Liver (tissue), 8 donors: ENCODE measurements at regions not wholly inside any gene's neighbourhood (a gene's known extent, or its start where the extent isn't known, plus 50 kb on each side); places are given as distances from the start of the nearest gene placed in this dataset.

ENCODE experiments used
- DNase-seq: peaks from one replicate; pipeline ENCODE4 v3.0.0-alpha.2; 2017; ENCODE audit warnings: low spot score
- H3K27ac ChIP-seq, 2 donors: one replicate each; pipeline ENCODE4 v1.7.0; 2013; ENCODE audit warnings: inconsistent platforms in 2 of 2, low read length in 2 of 2, control low read depth in 1 of 2, low read depth in 1 of 2, mild to moderate bottlenecking in 1 of 2
- H3K27me3 ChIP-seq, 4 donors: one replicate each; pipeline versions ENCODE4 v1.6.1 to v1.7.0; 2013; ENCODE audit warnings: low read length in 3 of 4, inconsistent platforms in 1 of 4, mild to moderate bottlenecking in 1 of 4, moderate library complexity in 1 of 4; ENCODE audit not compliant: control insufficient read depth in 4 of 4, insufficient read depth in 4 of 4
- H3K36me3 ChIP-seq, 4 donors: one replicate each; pipeline versions ENCODE4 v1.6.1 to v1.7.0; 2013; ENCODE audit warnings: low read length in 3 of 4, mild to moderate bottlenecking in 3 of 4, low read depth in 1 of 4, moderate library complexity in 1 of 4; ENCODE audit not compliant: control insufficient read depth in 4 of 4, insufficient read depth in 3 of 4
- H3K4me1 ChIP-seq, 4 donors: one replicate each; pipeline versions ENCODE4 v1.6.1 to v1.7.0; 2013; ENCODE audit warnings: low read length in 3 of 4, mild to moderate bottlenecking in 3 of 4, moderate library complexity in 1 of 4; ENCODE audit not compliant: control insufficient read depth in 4 of 4, insufficient read depth in 4 of 4
- H3K4me3 ChIP-seq, 3 donors: one replicate each; pipeline versions ENCODE4 v1.6.1 to v1.7.0; 2013; ENCODE audit warnings: low read length in 3 of 3, control low read depth in 1 of 3, low read depth in 1 of 3, mild to moderate bottlenecking in 1 of 3
- H3K9ac ChIP-seq, 2 donors: one replicate each; pipeline ENCODE4 v1.7.0; 2013; ENCODE audit warnings: low read length in 2 of 2, mild to moderate bottlenecking in 2 of 2, moderate library complexity in 2 of 2, control low read depth in 1 of 2, low read depth in 1 of 2
- H3K9me3 ChIP-seq, 4 donors: one replicate each; pipeline versions ENCODE4 v1.6.1 to v1.7.0; 2013; ENCODE audit warnings: low read length in 3 of 4; ENCODE audit not compliant: control insufficient read depth in 4 of 4
- CTCF ChIP-seq: fragments of 150-350 bp; IDR thresholded peaks from 2 replicates; pipeline ENCODE4 v1.5.1; 2017; ENCODE audit warnings: improper control_type of control experiment, low read depth, low read length; ENCODE audit not compliant: missing input control
- EGR1 ChIP-seq, 2 donors: IDR thresholded peaks; 2 replicates each; pipeline ENCODE4 v1.6.1; 2016 to 2018; ENCODE audit warnings: antibody characterized with exemption in 2 of 2, low read depth in 2 of 2
- FOXA1 ChIP-seq: IDR thresholded peaks from 2 replicates; pipeline ENCODE4 v1.6.1; 2016; ENCODE audit warnings: antibody characterized with exemption
- FOXA2 ChIP-seq: IDR thresholded peaks from 2 replicates; pipeline ENCODE4 v1.6.1; 2016; ENCODE audit warnings: antibody characterized with exemption
- GABPA ChIP-seq, 2 donors: IDR thresholded peaks in 1 of 2; conservative IDR thresholded peaks in 1 of 2; 2 replicates each; pipeline ENCODE4 v1.6.1; 2016; ENCODE audit warnings: antibody characterized with exemption in 2 of 2, mild to moderate bottlenecking in 1 of 2, moderate library complexity in 1 of 2
- HNF4A ChIP-seq, 2 donors: conservative IDR thresholded peaks; 2 replicates each; pipeline ENCODE4 v1.6.1; 2016; ENCODE audit warnings: antibody characterized with exemption in 2 of 2, mild to moderate bottlenecking in 2 of 2
- HNF4G ChIP-seq: IDR thresholded peaks from 2 replicates; pipeline ENCODE4 v1.6.1; 2016; ENCODE audit warnings: antibody characterized with exemption
- JUND ChIP-seq, 2 donors: IDR thresholded peaks; 2 replicates each; pipeline ENCODE4 v1.6.1; 2016; ENCODE audit warnings: antibody characterized with exemption in 2 of 2
- NR2F2 ChIP-seq: IDR thresholded peaks from 2 replicates; pipeline ENCODE4 v1.6.1; 2016; ENCODE audit warnings: antibody characterized with exemption
- RAD21 ChIP-seq, 2 donors: IDR thresholded peaks; 2 replicates each; pipeline ENCODE4 v1.6.1; 2016; ENCODE audit warnings: antibody characterized with exemption in 2 of 2, mild to moderate bottlenecking in 2 of 2
- REST ChIP-seq: IDR thresholded peaks from 2 replicates; pipeline ENCODE4 v1.6.1; 2016; ENCODE audit warnings: antibody characterized with exemption, mild to moderate bottlenecking
- SP1 ChIP-seq: IDR thresholded peaks from 2 replicates; pipeline ENCODE4 v1.6.1; 2018; ENCODE audit warnings: antibody characterized with exemption, mild to moderate bottlenecking
- TAF1 ChIP-seq: conservative IDR thresholded peaks from 2 replicates; pipeline ENCODE4 v1.6.1; 2016; ENCODE audit warnings: antibody characterized with exemption, mild to moderate bottlenecking
- YY1 ChIP-seq: IDR thresholded peaks from 2 replicates; pipeline ENCODE4 v1.6.1; 2016; ENCODE audit warnings: antibody characterized with exemption, mild to moderate bottlenecking
- ZBTB33 ChIP-seq: IDR thresholded peaks from 2 replicates; pipeline ENCODE4 v1.6.1; 2016; ENCODE audit warnings: antibody characterized with exemption
- WGBS: extraction: QIAGEN DNeasy Blood & Tissue Kit; methylation state at CpG from one replicate; pipeline ENCODE4 v1.1.7; 2013; 5-methylcytosine and 5-hydroxymethylcytosine counted together
- TF ChIP-seq, protein P1 (sequence below): IDR thresholded peaks from 2 replicates; pipeline ENCODE4 v1.6.1; 2016; ENCODE audit warnings: antibody characterized with exemption
- TF ChIP-seq, protein P2 (sequence below): IDR thresholded peaks from 2 replicates; pipeline ENCODE4 v1.6.1; 2016; ENCODE audit warnings: antibody characterized with exemption
- donor health status: healthy.
- donor health status: healthy.
- donor health status: healthy.
- donor health status: healthy.
- donor health status: healthy.

- peaks cover 0 to 3% (median 1%) of the 10 kb centered on the region in 4 donors for H3K9me3 ChIP-seq
- no peak overlapping the region for H3K4me3 ChIP-seq
- TF ChIP-seq, protein P1, sequence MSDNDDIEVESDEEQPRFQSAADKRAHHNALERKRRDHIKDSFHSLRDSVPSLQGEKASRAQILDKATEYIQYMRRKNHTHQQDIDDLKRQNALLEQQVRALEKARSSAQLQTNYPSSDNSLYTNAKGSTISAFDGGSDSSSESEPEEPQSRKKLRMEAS: no peak
- TF ChIP-seq TAF1 (no peak), GABPA (IDR thresholded peaks at IDR 0.05 in 1 of 2, conservative IDR thresholded peaks at IDR 0.05 in 1 of 2) (no peak), HNF4A (conservative IDR thresholded peaks at IDR 0.05) (no peak), RAD21 (IDR thresholded peaks at IDR 0.05) (no peak), HNF4G (no peak), FOXA2 (no peak), YY1 (no peak)
- 85% methylated on average over 3 of the region's 3 CpGs for WGBS
- H3K4me1 ChIP-seq: no peaks in the 10 kb centered on the region
- no peak overlapping the region for H3K9ac ChIP-seq
- no peak for DNase-seq
- no peaks in the 10 kb centered on the region for H3K27me3 ChIP-seq
- no peaks in the 10 kb centered on the region for H3K36me3 ChIP-seq
- H3K27ac ChIP-seq: no peak overlapping the region
Observed at GRCh38 chr15:87667643-87668042, 588.9 kb downstream of the NTRK3 start.

GRCh38 chr15:87662575-87662974 lies 594.0 kb downstream of the NTRK3 start:
- H3K27ac ChIP-seq: no peak overlapping the region
- no peak for DNase-seq
- no peaks in the 10 kb centered on the region for H3K27me3 ChIP-seq
- WGBS: 83% methylated on average over 6 of the region's 6 CpGs
- no peaks in the 10 kb centered on the region for H3K4me1 ChIP-seq
- TF ChIP-seq NR2F2 (no peak), SP1 (no peak), YY1 (no peak)
- TF ChIP-seq, protein P1: no peak
- TF ChIP-seq, protein P2, sequence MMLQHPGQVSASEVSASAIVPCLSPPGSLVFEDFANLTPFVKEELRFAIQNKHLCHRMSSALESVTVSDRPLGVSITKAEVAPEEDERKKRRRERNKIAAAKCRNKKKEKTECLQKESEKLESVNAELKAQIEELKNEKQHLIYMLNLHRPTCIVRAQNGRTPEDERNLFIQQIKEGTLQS: no peak
- H3K4me3 ChIP-seq: no peak overlapping the region
- H3K9me3 ChIP-seq: peaks cover 0 to 3% (median 1%) of the 10 kb centered on the region in 4 donors
- H3K36me3 ChIP-seq: no peaks in the 10 kb centered on the region
- H3K9ac ChIP-seq: no peak overlapping the region

DNA sequence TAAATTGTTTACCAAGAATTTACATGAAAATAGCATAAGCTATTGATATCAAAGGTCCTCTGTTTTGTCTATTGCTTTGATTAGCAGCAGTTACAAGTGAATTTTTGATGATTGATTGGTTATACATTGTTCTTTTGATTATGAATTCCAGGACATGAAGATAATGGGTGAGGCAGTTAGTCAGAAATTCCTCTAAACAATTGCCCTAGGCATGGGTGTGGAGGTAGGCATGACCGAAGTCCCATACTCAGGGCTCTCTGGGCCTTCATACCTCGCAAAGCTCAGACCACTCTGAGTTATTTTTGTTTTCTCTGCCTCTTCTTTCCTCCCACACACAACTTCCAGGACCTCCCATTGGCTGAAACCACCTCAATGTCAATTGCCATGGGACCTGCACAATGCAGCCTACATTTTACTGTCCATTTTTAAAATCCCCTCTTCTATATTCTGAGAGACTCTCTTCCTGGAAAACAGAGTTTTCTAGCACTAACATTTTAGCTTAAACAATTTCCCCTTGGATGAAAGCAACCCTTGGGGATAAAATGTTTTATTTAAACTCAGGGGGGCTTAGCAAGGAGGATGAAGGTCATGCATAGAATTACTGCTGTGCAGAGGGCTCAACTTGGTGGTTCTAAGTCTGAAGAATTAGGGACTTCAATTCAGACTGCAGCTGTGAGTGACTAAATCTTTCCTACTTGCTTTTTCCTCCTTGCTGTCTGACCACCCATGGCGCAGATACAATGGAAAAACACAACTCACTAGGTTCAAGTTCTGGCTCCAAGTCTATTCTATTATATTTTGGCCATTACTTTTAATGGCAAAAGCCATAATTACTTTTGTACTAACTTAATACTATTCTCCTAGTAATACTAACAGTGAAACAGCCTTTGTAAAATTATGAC lies 594.8 kb downstream of the NTRK3 start:
- no peak for DNase-seq
- Histone ChIP-seq H3K27ac (no peak overlapping the region), H3K27me3 (no peaks in the 10 kb centered on the region), H3K4me3 (no peak overlapping the region), H3K9me3 (peaks cover 0 to 3% (median under 1%) of the 10 kb centered on the region in 4 donors), H3K4me1 (no peaks in the 10 kb centered on the region), H3K9ac (no peak overlapping the region), H3K36me3 (no peaks in the 10 kb centered on the region)
- 80% methylated on average over 3 of the region's 3 CpGs for WGBS
- TF ChIP-seq, protein P1: no peak
- TF ChIP-seq HNF4G: no peak
- TF ChIP-seq, protein P2: no peak
- TF ChIP-seq RAD21 (IDR thresholded peaks at IDR 0.05): no peak
- no peak for TF ChIP-seq ZBTB33
- TF ChIP-seq TAF1: no peak
- no peak for TF ChIP-seq CTCF
- TF ChIP-seq NR2F2: no peak
- TF ChIP-seq GABPA (IDR thresholded peaks at IDR 0.05 in 1 of 2, conservative IDR thresholded peaks at IDR 0.05 in 1 of 2): no peak
- TF ChIP-seq FOXA1: no peak
- TF ChIP-seq REST: no peak
- TF ChIP-seq EGR1 (IDR thresholded peaks at IDR 0.05; ENCODE audit: low read depth in 2 of 2): no peak
- TF ChIP-seq JUND (IDR thresholded peaks at IDR 0.05): no peak
